Adrenal gland (tissue), 9 donors: ENCODE measurements at regions not wholly inside any gene's neighbourhood (a gene's known extent, or its start where the extent isn't known, plus 50 kb on each side); places are given as distances from the start of the nearest gene placed in this dataset.

ENCODE experiments used
- DNase-seq, 7 donors: peaks; one replicate each; pipeline ENCODE4 v3.0.0-alpha.2; 2019 to 2020
- H3K27ac ChIP-seq, 5 donors: fragments of 200-600 bp; sonication (generic) in 4 of 5; 1 replicate in 3 of 5; 2 replicates in 2 of 5; pipeline versions ENCODE4 v1.5.1 to v1.8.0; 2016 to 2020; ENCODE audit warnings: mild to moderate bottlenecking in 1 of 5
- H3K27me3 ChIP-seq: fragments of 200-600 bp; 2 replicates; pipeline ENCODE4 v1.8.0; 2021
- H3K36me3 ChIP-seq, 2 donors: fragments of 200-600 bp; replicated peaks in 1 of 2; 1 replicate in 1 of 2; 2 replicates in 1 of 2; pipeline versions ENCODE4 v1.5.1 to v1.8.0; 2018 to 2022
- H3K4me1 ChIP-seq, 2 donors: fragments of 200-600 bp; replicated peaks in 1 of 2; 1 replicate in 1 of 2; 2 replicates in 1 of 2; pipeline versions ENCODE4 v1.5.1 to v1.8.0; 2018 to 2021
- H3K4me3 ChIP-seq, 4 donors: fragments of 200-600 bp; sonication (generic) in 3 of 4; one replicate each; pipeline ENCODE4 v1.5.1; 2016 to 2018
- H3K9me3 ChIP-seq, 3 donors: fragments of 200-600 bp; sonication (generic) in 1 of 3; replicated peaks in 1 of 3; 1 replicate in 2 of 3; 2 replicates in 1 of 3; pipeline versions ENCODE4 v1.5.1 to v1.8.0; 2016 to 2021
- CTCF ChIP-seq, 6 experiments: fragments of 450-650 bp in 4 of 6; fragments of 200-600 bp in 2 of 6; sonication (generic) in 1 of 6; IDR thresholded peaks; 1 replicate in 5 of 6; 2 replicates in 1 of 6; pipeline versions ENCODE4 v1.5.1 to v1.8.0; 2016 to 2021; ENCODE audit warnings: antibody characterized with exemption in 6 of 6, mild to moderate bottlenecking in 2 of 6, moderate library complexity in 1 of 6
- POLR2A ChIP-seq, 2 donors: fragments of 450-650 bp; IDR thresholded peaks; one replicate each; pipeline ENCODE4 v1.6.1; 2017; ENCODE audit warnings: antibody characterized with exemption in 2 of 2, mild to moderate bottlenecking in 2 of 2, moderate library complexity in 1 of 2
- WGBS, 4 donors: extraction: QIAGEN DNeasy Blood & Tissue Kit in 2 of 4; methylation state at CpG; one replicate each; pipeline versions ENCODE4 v1.1.5 to v1.1.7; 2013 to 2017; 5-methylcytosine and 5-hydroxymethylcytosine counted together
- intact Hi-C, 2 donors: fragments of 100-400 bp; cut with DNase I; formaldehyde crosslinking; loops; one replicate each; pipeline versions ENCODE4 v1.14.1 to v1.15.0; 2022 to 2023
- donor health status: healthy with polysubstance abuse.
- donor health status: Bipolar disorder and iron deficiency.
- donor health status: DM: yes; HTN: yes; CAD: no.
- donor health status: DM: no; HTN: no; CAD: no.
- donor health status: DM: no; HTN: no; CAD: no.

DNA sequence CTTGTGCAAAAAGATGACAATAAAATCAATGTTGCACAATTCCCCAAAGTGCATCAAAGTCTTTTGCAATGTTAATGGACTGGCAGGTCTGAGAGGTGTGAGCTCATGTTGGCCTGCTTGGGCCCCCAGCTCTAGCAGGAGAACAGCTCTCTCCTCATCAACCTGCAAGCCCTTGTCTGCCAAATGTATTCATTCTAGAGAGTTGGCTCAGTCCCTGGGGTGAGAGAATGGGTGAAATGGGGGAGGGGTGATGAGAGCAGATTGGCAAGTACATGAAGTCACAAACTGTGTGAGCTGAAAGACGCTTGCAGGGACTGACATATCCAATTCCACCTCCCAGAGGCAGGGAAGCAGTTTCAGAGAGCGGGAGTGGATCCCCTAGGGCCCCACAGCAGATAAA, 465.1 kb upstream of the ZNF507 start:
- Histone ChIP-seq H3K27ac (no peak overlapping the region), H3K9me3 (no peaks in the 10 kb centered on the region), H3K36me3 (no peaks in the 10 kb centered on the region), H3K27me3 (no peaks in the 10 kb centered on the region), H3K4me3 (no peak overlapping the region), H3K4me1 (no peaks in the 10 kb centered on the region)
- intact Hi-C loops: no loop called here
- no peak for TF ChIP-seq CTCF (IDR thresholded peaks at IDR 0.05)
- no peak for TF ChIP-seq POLR2A (IDR thresholded peaks at IDR 0.05)
- no peak for DNase-seq
- WGBS, 4 donors: 75 to 90% (median 82%) methylated on average over 2 of the region's 2 CpGs

DNA sequence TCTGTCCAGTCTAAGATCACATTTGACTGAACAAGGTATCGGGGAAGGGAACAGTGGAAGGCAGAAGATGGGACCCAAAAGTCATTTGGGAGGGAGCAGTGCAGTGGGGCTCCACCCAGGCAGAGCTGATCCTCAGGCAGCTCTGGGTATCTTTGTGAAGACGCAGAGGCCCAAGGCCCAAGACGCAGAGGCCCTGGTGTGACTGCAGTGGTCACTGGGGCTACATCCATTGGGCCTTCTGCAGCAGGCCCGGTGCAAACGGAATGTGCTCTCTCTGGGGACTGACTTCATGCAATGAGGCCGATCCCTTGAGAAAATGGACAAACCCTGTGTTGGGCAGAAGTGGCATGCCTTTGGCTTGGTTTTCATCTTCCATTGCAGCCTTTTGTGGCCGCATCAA, 463.4 kb upstream of the ZNF507 start:
- Histone ChIP-seq H3K9me3 (no peaks in the 10 kb centered on the region), H3K27ac (no peak overlapping the region), H3K4me1 (no peaks in the 10 kb centered on the region), H3K4me3 (no peak overlapping the region), H3K36me3 (no peaks in the 10 kb centered on the region), H3K27me3 (no peaks in the 10 kb centered on the region)
- WGBS, 4 donors: 90 to 97% (median 95%) methylated on average over 4 to 7 of the region's 7 CpGs
- DNase-seq: no peak
- intact Hi-C loops: no loop called here
- TF ChIP-seq POLR2A (IDR thresholded peaks at IDR 0.05) (no peak), CTCF (IDR thresholded peaks at IDR 0.05) (no peak)

- TF ChIP-seq CTCF (IDR thresholded peaks at IDR 0.05) (no peak), POLR2A (IDR thresholded peaks at IDR 0.05) (no peak)
- intact Hi-C loops: no loop called here
- Histone ChIP-seq H3K36me3 (no peaks in the 10 kb centered on the region), H3K27me3 (no peaks in the 10 kb centered on the region), H3K4me3 (no peak overlapping the region), H3K27ac (no peak overlapping the region), H3K4me1 (no peaks in the 10 kb centered on the region), H3K9me3 (no peaks in the 10 kb centered on the region)
- DNase-seq: no peak
- WGBS, 4 donors: 87 to 94% (median 91%) methylated on average over 2 of the region's 2 CpGs
These were observed 462.7 kb upstream of the ZNF507 start for GRCh38 chr19:31882709-31883108.

DNA sequence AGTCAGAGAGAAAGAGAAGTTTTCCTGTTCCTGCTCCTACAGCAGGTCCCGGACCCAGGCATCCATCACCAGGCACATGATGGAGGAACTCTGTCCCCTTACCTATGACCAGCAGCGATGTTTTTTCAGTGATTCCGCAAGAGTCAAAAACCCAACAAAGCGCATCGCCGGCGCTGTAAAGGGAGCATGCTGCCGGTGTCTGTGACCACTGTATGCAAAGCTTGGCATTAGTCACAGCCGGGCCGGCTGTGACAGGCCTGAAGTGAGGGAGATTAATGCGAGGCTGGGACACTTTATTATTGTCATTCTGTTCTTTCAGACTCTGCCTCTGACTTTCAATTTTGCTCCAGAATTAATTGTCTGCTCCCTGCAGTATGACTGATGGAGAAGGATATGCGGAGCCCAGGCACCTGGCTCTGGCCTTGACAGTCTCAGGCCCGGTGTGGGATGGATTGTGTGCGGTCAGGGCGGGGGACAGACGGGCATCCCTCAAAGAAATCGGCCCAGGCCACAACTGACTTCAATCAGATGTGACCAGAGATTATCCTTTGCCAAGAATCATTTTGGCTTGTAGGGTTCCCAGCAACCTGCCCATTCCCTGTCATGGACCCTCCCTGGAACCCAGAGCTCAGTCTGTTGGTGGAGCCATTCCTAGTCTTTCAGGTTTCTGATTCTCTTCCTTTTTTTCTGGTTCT, 462.0 kb upstream of the ZNF507 start:
- no peak for DNase-seq
- Histone ChIP-seq H3K4me3 (no peak overlapping the region), H3K27me3 (no peaks in the 10 kb centered on the region), H3K9me3 (no peaks in the 10 kb centered on the region), H3K36me3 (no peaks in the 10 kb centered on the region), H3K4me1 (no peaks in the 10 kb centered on the region), H3K27ac (no peak overlapping the region)
- intact Hi-C loops: no loop called here
- 63 to 74% (median 71%) methylated on average over 14 to 17 of the region's 17 CpGs for WGBS, 4 donors
- TF ChIP-seq CTCF (IDR thresholded peaks at IDR 0.05) (no peak), POLR2A (IDR thresholded peaks at IDR 0.05) (no peak)
